HG03457 (cell line): ENCODE measurements at regions not wholly inside any gene's neighbourhood (a gene's known extent, or its start where the extent isn't known, plus 50 kb on each side); places are given as distances from the start of the nearest gene placed in this dataset.

Experiments used
- ATAC-seq: cut with Tn5 transposase; IDR thresholded peaks from one replicate; pipeline ENCODE4 v1.9.1; 2021; ENCODE audit warnings: moderate number of reproducible peaks; ENCODE audit not compliant: unreplicated experiment

DNA sequence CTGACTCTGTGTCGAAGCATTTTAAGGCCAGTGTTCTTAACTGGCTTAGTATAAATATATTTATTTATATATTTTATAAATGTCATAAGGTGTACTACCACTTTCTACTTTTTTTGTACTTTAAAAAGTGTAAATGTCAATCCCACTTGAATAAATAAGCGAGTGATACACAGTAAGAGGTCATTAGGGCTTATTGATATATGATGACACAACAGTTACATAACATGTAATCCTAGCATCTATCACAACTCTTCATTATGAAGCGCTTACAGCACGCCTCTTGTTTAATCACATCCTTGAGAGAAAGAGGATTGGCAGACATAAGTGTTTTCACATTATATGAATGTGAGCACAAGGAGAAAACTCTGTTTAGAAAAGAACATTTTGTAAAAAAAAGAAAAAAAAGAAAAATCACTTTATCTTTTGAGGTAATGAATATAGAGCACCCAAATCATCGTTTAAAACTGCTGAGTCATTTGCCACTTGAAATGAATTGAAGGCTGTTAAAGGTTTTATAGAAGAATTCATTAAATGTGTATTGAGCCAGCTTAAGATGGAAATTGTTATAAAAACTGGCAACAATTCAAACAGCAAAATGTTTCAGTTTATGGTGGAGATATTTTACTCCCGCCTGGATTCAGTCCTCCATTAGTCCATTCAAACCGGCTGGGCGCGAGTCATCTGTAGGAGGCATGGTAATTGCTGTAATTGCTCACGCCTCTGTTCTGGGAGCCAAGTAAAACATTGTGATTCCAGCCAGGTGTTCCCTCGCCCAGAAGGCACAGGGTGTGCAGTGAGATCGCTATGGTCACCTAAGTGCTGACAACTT, 627.3 kb upstream of the KIRREL3 start:
- ATAC-seq: no peak

DNA sequence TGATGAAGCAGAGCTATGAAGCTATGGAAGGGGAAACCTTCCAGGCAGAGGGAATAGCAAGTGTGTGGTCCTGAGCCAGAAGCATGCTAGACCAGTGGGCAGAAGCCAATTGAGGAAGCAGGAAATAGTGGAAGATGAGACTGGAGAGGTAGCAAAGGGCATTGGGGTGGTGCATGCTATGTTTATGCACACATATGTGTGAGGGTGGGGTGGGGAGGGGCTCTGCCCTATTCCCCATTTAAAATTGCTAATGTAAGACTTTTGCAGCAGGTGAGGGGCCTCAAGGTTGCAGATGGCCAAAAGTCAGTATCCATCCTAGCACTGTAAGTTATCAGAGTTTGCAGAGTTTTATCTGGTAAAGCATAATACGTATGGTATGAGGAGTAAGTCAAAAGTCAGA, 626.6 kb upstream of the KIRREL3 start:
- ATAC-seq: no peak

DNA sequence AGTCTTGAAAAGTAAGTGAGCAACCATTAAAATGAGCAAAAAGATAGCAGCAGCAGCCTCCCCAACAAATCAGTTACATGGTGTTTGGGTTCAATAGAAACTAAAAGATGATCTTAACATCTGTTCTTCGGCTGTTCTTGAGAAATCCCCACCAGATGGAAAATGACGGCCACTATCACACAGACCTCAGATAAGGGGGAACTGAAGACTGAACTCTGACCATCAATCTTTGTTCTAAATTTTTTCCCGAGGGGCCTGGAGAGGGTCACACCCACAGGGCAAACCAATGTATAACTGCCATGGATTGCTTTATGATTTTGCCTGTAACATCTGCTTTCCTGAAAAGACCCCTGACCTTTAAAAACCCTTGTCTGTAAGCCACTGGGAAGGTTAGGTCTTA, 624.8 kb upstream of the KIRREL3 start:
- no peak for ATAC-seq

DNA sequence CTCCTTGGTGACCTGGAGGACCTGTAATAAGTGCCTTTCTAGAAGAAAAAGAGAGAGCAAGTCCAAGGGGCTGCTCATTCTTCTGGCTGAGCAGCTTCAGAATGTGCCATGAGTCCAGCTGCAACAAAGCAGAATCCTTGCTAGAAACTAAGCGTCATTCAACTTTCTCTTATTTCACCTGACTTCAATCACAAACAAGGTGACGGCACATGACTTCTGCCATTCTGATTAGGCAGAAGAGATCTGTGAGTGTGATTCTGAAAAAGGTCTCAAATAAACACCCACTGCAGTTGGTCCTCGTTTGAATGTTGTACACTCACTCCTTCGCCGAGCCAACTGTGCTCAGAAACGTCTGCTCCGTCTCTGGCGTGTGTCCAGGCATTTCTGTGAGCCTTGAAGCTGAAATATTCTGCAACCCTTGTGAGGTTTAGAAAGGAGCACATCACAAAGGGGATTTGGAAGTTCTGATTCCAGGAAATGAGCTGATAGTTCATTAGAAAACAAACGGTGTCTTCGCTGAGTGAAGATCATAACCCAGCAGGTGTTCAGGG, 623.8 kb upstream of the KIRREL3 start:
- no peak for ATAC-seq

DNA sequence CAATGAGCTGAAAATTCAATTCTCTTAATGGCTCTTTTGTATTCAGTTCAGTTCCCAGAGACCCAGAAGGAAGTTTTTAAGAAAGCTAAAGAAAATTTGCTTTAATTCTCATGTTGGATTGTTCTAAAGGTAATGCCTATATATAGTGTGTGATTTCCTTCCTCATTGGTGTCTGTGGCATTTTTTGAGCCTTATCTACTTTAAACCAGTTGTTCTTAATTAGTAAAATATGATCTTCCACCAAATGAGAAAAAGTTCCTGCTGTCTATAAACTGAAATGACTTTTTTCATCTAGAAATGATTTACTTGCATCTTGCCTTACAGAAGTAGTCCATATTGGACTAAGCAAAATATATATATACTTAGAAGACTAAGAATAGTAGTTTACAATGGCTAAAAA, 622.1 kb upstream of the KIRREL3 start:
- ATAC-seq: no peak

DNA sequence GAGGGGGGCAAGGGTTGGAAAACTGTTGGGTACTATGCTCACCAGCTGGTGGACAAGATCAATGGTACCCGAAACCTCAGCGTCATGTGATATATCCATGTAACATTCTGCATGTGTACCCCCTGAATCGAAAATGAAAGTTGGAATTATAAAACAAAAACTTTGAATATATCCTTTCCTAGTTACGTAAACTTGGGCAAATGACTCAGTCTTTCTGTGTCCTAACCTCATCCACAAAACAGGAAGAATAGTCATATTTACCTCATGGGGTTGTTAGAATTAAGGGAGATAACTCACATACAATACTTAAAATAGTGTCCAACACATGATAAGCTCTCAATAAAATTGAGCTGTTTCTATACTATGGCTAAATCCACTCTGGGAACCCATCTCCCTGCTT, 620.1 kb upstream of the KIRREL3 start:
- no peak for ATAC-seq

DNA sequence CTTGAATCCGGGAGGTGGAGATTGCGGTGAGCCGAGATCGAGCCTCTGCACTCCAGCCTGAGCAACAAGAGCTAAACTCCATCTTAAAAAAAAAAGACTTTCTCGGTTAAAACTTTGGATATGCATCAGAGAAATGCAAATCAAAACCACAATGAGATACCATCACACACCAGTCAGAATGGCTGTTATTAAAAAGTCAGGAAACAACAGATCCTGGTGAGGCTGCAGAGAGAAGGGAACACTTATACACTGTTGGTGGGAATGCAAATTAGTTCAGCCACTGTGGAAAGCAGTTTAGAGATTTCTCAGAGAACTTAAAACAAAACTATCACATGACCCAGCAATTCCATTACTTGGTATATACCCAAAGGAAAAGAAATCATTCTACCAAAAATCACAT, 619.4 kb upstream of the KIRREL3 start:
- ATAC-seq: no peak

DNA sequence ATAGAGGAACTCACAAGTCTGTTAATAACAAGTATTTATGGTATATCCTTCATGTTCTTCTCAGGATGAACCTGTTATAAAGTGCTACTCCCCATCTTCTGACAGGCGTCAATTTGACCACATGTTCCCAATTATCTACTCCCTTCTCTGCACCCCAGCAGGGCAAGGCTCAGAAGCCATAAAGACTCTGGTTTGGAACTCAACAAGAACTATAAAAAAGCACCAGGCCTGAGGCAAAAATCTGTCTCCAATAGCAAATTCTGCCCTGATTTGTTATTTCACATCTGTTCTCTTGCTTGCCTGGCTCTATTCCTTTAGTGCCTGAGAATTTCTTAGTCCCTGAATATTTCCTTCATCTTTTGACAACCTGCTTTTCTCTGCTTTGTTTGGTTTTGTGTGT, 618.2 kb upstream of the KIRREL3 start:
- no peak for ATAC-seq

DNA sequence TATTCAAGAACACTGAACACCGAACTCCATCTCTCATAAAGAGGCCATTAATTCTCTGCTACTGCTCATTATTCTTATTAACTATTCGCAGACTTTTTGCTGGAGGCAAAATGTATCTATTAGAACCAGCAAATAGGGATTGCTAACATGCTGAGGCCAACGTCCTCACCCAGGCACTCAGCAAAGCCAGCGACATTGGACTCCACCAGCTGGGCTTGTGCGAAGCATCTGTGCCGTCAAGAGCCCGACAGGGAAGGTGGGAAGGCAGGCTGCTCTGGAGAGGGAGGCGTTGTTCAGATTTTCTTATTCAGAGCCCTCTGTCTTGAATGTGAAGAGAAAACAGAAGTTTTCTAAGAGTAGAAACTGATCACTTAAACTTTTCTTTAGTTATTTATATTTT, 615.6 kb upstream of the KIRREL3 start:
- no peak for ATAC-seq

DNA sequence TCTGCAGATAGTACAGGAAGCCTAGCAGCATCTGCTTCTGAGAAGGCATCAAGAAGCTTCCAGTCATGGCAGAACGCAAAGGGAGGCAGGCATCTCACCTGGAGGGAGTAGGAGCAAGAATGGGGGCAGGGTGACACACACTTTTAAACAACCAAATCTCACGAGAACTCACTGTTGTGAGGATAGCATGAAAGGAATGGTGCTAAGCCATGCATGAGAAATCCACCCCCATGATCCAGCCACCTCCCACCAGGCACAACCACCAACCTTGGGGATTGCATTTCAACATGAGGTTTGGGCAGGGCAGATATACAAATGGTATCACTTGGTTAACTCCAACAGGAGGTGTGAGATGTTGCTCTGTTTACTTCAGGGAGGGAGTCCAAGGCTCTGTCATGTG, 612.0 kb upstream of the KIRREL3 start:
- no peak for ATAC-seq

DNA sequence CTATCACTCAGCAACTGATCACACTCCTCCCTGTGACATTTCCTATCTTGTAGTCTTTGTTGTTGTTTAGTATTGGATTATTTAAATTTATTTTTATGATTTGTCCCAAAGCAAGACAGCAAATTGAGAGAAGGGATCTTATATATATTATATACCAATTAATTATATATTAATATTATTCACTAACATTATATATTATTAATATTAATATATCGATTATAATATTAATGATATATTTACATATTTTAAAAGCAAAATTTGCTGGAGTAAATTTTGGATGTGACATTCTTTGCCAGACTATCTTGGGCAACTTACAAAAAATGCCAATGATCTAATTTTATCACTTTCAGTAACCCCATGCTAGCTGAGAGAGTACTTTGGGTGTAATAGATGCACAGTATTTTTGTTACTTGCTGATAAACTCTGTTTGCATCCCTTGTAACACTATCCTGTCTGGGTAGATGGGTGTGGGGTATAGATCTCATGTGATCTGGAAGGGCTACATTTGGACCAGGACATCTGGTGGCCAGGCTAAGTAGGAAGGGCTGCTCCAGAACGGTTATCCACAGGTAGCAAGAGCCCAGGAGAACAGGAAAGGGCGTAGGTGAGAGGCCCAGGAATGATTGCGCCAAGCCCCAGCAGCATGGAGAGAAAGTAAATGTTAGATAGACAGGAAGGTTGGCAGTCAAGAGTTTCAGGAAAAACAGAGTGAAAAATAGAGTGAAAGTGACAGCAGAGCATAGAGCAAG, 608.6 kb upstream of the KIRREL3 start:
- no peak for ATAC-seq

DNA sequence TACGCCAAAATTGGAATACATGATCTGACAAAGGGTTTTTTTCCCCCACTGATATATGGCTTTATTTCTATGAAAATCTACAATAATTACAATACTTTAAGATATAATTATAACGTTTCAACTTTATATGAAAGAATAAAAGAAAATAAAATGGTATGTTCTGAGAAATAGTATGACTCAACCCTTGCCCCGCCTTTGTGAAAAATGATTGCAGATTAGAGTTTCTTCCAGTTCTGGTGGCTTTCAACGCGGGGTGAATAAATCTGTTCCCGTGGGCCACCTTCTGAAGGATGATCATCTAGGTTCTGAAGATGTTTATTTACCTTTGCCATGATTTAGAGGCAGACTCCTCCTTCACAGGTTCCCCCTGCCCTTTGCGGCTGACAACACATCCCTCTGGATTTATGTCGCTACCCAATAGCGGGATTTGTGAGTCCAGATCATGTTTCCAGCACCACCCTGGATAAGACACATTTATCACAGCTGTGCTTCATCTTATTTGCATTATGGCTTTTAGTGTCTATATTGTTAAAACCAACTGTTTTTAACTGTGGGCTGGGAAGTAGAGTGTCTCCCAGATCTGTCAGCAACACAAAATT, 607.0 kb upstream of the KIRREL3 start:
- ATAC-seq: no peak

DNA sequence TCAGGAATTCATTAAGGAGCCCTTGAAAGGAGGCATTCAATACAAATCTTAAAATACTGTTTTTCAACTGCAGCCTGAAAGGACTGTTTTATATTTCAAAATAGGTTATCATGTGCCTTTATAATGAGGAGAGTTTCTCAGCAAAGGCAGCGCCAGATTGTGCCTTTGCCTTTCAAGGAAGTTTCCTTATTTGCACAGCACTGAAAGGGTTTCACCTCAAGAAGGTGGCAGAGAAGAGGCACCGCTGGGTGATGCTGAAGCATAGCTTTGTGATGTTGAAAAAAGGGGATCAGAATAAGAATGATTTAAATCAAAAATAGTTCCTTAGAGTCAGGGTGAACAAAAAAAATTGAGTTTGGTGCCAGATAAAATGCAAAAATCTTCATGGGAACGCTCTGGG, 601.0 kb upstream of the KIRREL3 start:
- ATAC-seq: no peak

DNA sequence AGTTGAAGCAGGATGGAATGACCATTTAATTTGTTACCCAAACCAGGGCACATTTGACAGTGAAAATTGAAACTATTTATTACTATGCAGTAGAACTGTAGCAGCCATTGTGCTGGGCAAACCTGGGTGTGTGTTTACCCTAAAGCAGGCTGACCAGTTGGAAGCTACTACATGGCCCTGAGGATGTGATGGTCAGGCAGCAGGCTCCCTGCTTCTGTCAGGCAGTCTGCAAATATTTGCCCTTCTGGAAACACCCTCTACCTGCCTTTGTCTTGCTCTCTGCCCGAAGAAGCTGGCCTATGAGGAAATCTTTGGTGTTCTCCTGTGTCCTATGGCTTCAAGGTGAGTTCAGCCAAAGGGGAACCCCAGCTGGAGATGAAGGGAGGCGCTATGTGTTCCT, 600.1 kb upstream of the KIRREL3 start:
- no peak for ATAC-seq

DNA sequence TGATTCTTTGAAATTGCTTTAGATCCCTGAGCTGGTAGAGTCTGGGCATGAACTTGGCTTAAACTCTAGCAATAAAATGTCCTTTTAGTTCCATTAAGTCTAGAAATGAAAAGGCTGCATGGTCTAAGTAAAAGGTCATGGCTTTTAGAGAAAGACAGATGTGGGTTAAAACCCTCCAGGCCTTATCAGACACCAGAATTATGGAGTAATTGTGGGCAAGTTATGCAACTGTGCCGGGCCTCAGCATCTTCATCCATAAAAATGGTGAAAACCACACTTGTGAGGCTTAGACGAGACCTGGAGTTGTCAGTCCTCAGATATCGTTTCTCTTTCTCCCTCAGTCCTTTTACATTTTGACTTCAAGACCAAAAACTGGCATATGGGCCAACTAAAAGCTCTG, 597.9 kb upstream of the KIRREL3 start:
- ATAC-seq: no peak

DNA sequence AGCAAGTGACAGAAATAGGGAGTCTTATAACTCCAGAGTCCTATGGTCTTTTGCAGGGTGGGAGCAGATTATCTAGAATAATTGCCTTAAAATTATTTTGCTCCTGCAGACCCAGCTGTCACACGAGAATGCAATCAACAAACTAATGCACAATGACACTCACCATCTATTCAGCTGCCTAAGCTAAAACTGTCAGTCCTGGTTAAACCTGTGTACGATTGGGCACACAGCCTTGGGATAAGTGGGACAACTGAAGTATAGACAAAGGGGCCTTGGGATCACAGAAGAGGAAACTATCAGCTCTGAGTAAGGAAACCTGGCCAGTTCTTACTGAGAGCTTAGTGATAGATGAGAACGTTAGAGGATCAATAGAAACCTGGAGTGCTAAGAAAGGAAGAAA, 595.9 kb upstream of the KIRREL3 start:
- no peak for ATAC-seq

DNA sequence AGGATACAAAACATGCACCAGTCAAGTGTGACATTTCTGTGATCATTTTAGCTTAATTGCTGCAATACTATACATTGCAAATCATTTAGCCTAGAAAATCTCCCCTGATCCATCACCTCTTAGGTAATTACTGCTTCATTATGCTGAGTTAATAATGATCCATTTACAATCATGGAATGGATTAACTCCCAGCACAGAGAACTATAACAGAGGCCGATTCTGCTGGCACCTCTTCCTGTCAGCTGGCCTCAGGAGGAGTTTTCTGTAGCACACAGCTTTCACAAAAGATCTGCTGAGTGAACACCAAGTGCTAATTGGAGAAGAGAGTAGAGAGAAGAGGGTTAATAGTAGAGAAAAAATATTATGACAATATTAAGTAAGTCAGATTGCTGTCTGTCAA, 591.8 kb upstream of the KIRREL3 start:
- no peak for ATAC-seq

DNA sequence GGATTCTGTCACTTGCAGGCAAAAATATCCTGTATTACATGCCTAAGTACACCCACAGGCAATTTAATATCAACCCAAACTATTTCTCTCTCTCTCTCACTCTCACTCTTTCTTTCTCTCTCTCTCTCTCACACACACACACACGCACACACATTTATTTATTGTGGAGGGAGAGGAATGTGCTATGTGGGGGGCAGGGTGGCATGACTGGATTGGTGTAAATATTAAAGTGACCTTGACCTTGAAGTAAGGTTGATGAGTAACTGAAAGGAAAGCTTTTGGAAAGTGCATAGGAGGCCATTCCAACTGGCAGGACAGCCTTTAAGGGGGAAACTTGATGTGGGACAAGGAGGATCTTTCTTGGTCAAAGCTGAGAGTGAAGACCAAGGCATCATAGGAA, 589.7 kb upstream of the KIRREL3 start:
- ATAC-seq: no peak

DNA sequence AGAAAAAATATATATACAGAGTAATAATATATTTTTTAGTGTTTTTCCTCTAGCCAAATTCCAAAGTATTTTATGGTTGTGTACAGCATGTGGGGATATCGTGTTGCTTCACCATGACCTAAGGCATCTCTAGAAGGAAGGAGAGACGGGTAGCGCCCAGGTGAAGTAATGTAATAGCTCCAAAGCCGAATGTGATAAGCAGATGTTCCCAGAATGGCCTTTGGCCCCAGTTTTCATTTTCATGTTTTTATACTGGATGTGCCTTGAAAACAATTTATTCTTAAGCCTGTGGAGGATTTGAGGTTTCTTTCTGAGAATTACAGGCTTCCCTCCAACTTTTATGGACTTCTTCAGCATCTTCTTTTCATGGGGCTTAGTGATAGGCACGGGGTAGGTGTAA, 587.9 kb upstream of the KIRREL3 start:
- ATAC-seq: no peak

DNA sequence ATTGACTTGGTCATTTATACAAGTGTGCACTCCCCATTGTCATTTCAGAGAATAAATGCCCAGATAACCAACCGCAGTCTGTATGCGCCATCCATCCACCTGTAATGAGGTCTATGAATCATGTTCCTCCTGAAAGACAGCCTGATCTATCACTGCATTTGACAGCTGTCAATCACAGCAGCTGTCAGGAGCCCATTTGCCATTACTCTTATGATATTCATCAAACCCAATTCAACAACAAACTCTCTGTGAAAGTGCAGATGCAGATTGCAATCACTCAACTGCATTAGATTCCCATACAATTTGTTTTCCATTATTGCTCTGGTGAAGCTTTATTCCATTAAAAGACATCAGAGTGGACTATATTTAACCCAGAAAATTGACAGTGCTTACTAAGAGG, 586.9 kb upstream of the KIRREL3 start:
- ATAC-seq: no peak

DNA sequence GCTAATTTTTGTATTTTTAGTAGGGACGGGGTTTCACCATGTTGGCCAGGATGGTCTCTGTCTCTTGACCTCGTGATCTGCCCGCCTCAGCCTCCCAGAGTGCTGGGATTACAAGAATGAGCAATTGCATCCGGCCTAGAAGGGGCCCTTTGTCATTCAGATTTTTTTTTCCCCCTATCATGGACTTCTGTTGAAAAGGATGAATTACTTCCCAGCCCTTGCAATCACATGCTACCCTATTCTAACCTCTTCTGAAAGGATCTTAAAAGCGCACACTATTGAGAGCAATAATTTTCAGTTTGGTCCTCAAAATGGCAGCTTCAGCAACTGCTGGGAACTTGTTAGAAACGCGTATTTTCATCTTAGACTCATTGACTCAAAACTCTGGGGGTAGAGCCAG, 575.6 kb upstream of the KIRREL3 start:
- ATAC-seq: no peak

DNA sequence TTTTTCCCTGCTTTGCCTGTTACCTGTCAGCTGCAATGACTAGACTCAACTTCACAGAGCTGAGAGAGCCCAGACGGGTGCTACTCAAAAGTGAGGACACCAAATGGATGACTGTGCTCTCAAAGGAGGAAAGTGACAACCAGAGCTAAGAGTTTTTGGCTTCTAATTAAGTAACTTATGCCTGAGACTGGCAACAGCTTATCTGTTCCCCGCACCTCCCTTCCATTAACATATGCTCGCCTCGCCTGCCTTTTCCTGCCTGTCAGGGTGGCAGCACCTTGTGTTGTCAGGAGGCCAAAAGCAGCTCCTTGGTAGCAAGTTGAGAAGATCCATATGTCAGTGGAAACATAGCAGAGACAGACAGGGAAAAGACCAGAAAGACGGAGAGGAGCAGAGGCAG, 573.9 kb upstream of the KIRREL3 start:
- no peak for ATAC-seq
